GM13977 (cell line): ENCODE measurements at regions not wholly inside any gene's neighbourhood (a gene's known extent, or its start where the extent isn't known, plus 50 kb on each side); places are given as distances from the start of the nearest gene placed in this dataset.
"Not testable (repeated sequence)": the region's sequence is repeated elsewhere in the genome, so short reads cannot be mapped to it uniquely, and the experiment has no call there.

ENCODE experiments used
- DNase-seq: peaks from one replicate; pipeline ENCODE4 v3.0.0; 2012; ENCODE audit warnings: low spot score
- in situ Hi-C: fragments of 300-500 bp; cut with MboI; formaldehyde crosslinking; loops from one replicate; pipeline ENCODE4 v1.12.0; 2022; ENCODE audit warnings: low sequenced_read_pairs, low pct_unique_long_range_greater_than_20kb, mixed read lengths, inconsistent platforms; ENCODE audit not compliant: unreplicated experiment
- TF ChIP-seq, protein P1 (sequence below): IDR thresholded peaks from 2 replicates; pipeline ENCODE4 v1.5.1; 2012; ENCODE audit warnings: mild to moderate bottlenecking, control low read depth; ENCODE audit not compliant: insufficient read depth; ENCODE audit errors: extremely low read depth, missing control alignments

DNA sequence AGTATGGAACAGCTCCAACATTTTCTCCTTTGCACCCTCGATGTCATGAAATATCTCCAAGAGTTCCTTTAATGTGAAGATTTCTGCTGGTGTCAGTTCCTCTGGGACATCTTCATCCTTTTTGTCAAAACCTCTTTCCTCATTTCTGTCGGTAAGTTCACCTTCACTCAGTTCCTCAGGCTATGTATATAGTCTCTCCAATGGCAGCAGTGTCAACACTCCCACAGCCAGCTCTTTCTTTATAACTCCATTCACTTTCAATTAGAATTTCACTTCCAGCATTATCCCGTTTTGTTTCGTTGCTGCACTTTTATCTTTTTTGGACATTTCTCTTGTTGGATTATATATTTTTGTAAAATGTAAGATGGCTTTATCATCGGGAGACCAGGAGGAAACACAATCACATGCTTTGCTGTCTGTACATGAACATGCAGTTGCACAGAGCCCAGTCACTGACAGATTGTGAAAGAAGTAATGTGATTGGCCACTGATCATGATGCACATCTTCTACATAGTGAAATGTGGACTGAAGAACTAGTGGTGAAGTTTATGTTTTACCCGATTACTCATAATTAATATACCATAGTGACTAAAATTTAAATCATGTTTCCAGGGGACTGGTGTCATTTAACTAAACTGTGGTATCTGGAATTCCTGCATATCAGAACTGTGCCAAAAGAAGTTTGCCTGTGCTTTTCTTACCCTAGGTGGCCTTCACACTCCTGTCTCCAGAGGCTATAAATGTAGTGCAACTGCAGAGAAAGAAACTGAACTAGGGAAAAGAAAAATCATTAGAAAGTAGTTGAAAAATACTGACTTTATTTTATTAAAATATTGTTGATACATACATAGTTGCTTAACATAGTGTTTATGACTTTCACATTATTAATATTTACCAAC is 289.6 kb downstream of the PPP1R3A start:
- TF ChIP-seq, protein P1, sequence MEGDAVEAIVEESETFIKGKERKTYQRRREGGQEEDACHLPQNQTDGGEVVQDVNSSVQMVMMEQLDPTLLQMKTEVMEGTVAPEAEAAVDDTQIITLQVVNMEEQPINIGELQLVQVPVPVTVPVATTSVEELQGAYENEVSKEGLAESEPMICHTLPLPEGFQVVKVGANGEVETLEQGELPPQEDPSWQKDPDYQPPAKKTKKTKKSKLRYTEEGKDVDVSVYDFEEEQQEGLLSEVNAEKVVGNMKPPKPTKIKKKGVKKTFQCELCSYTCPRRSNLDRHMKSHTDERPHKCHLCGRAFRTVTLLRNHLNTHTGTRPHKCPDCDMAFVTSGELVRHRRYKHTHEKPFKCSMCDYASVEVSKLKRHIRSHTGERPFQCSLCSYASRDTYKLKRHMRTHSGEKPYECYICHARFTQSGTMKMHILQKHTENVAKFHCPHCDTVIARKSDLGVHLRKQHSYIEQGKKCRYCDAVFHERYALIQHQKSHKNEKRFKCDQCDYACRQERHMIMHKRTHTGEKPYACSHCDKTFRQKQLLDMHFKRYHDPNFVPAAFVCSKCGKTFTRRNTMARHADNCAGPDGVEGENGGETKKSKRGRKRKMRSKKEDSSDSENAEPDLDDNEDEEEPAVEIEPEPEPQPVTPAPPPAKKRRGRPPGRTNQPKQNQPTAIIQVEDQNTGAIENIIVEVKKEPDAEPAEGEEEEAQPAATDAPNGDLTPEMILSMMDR = no peak
- in situ Hi-C loops = no loop called here
- no peak for DNase-seq

- in situ Hi-C loops = no loop called here
- TF ChIP-seq, protein P1 = no peak
- no peak for DNase-seq
Observed at GRCh38 chr7:113625494-113626102, 293.2 kb downstream of the PPP1R3A start.

DNA sequence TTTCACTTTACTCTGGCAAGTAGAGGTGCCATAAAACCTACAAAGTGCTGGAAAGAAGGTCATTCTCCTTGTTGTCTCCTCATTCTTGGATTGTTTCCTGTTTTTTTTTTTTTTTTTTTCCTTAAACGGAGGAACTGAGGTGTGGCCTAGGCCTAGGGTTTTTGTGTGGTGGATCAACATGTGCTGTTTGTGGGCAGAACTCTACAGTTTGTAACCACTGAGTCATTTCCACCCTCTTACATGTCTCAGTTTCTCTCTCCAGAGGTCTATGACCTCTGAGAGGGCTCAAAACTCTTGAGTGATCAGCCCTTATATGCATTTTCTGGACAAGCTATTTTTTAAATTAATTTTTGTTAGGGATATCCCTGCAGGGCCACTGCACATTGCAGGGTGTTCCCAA is 296.0 kb downstream of the PPP1R3A start:
- in situ Hi-C loops = no loop called here
- TF ChIP-seq, protein P1 = no peak
- DNase-seq = no peak

DNA sequence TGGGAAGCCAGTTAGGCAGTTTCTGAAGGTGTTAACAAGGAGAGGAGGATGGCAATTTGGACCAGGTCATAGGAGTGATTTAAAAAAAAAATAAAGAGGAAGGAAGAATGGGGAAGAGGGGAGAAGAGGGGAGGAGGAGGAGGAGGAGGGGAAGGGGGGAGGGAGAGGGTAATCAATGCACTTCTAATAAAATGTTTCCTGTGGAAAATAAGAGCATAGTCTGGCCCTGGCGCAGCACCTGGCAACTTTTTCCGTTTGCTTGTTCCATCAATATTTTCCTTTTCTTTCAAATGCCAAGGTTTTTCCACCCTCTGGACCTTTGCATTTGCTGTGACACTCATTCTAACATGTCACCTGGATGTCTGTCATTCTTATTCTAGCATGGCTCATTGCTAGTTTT is 308.2 kb downstream of the PPP1R3A start:
- DNase-seq = no peak
- TF ChIP-seq, protein P1 = no peak
- in situ Hi-C loops = no loop called here

GRCh38 chr7:113608782-113609181 is 310.0 kb downstream of the PPP1R3A start:
- in situ Hi-C loops = no loop called here
- TF ChIP-seq, protein P1 = no peak
- no peak for DNase-seq

DNA sequence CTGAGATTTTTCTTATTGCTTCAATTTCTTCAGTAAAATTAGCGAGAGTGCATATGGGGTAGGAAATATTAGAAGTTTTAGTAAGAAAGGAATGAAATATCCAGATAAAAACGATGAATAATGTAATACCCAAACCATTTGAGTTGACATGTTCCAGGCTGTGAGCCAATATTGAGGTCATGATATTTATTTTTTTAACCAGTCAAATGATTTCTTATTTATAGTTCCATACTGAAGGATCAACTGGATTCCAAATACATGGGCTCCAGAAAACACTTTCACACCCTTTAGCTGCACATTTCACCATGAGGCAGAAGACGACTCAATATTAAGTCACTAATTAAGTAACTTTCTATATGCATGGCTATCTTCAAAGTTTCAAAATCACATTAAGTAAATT is 312.5 kb downstream of the PPP1R3A start:
- in situ Hi-C loops = no loop called here
- no peak for DNase-seq

DNA sequence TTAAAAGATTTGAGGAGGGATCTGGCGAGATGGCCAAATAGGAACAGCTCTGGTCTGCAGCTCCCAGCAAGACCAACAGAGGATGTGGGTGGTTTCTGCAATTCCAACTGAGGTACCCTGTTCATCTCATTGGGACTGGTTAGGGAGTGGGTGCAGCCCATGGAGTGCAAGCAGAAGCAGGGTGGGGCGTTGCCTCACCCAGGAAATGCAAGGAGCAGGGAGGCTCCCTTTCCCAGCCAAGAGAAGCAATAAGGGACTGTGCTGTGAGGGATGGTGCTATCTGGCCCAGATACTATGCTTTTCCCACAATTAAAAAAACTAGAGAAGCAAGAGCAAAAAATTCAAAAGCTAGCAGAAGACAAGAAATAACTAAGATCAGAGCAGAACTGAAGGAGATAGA is 318.4 kb downstream of the PPP1R3A start:
- in situ Hi-C loops, DNase-seq: not testable (repeated sequence)

More for the DNA sequence above, 312.5 kb downstream of the PPP1R3A start:
- TF ChIP-seq, protein P1 = no peak

GRCh38 chr7:113593455-113593854 is 325.4 kb downstream of the PPP1R3A start:
- DNase-seq, in situ Hi-C loops: not testable (repeated sequence)

DNA sequence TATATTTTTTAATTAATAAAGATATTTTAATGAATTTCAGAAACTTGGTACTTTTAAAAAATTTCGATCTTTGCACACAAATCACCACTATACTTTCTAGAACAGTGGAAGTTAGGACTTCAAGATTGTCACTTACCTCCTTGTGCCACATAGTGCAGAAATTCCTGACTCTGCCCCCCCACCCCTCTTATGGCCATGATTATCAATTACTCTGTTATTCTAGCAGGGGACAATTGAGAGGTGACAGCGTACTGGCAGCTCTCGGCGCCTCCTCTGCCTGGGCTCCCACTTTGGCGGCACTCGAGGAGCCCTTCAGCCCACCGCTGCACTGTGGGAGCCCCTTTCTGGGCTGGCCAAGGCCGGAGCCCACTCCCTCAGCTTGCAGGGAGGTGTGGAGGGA is 325.9 kb downstream of the PPP1R3A start:
- DNase-seq, in situ Hi-C loops: not testable (repeated sequence)
